ENCODE measurements at regions not wholly inside any gene's neighbourhood (a gene's known extent, or its start where the extent isn't known, plus 50 kb on each side); places are given as distances from the start of the nearest gene placed in this dataset.
A peak's percentile ranks its signal among the peaks of the same experiment; 100 is the strongest.
"Not testable (repeated sequence)": the region's sequence is repeated elsewhere in the genome, so short reads cannot be mapped to it uniquely, and the experiment has no call there.

GRCh38 chr5:37950436-37950835 is 110.6 kb upstream of the GDNF start:
- Mint-ChIP-seq H3K36me3 (ENCODE audit: insufficient read depth, unreplicated experiment) (no peaks in the 10 kb centered on the region), H3K27ac (ENCODE audit: low read depth, unreplicated experiment) (no peak overlapping the region), H3K4me1 (ENCODE audit: insufficient read depth, unreplicated experiment) (no peaks in the 10 kb centered on the region), H3K27me3 (ENCODE audit: insufficient read depth, unreplicated experiment) (no peaks in the 10 kb centered on the region), H3K4me3 (ENCODE audit: unreplicated experiment) (no peak overlapping the region), H3K9me3 (ENCODE audit: unreplicated experiment) (no peaks in the 10 kb centered on the region)
- ChIA-PET CTCF (interaction anchor here (0.5 to 1.1 kb wide), 2 partner anchors 62 to 96 kb away, joined by 4 read pairs; no protein-coding TSS in a partner anchor), POLR2A (no interaction called here)
- DNase-seq (ENCODE audit: unreplicated experiment): no peak
- intact Hi-C loops (cut with micrococcal nuclease): no loop called here
- no TSS peak for BruUV-seq (replicated peaks)
- no peak for TF ChIP-seq CTCF (IDR thresholded peaks at IDR 0.05; ENCODE audit: unreplicated experiment)

DNA sequence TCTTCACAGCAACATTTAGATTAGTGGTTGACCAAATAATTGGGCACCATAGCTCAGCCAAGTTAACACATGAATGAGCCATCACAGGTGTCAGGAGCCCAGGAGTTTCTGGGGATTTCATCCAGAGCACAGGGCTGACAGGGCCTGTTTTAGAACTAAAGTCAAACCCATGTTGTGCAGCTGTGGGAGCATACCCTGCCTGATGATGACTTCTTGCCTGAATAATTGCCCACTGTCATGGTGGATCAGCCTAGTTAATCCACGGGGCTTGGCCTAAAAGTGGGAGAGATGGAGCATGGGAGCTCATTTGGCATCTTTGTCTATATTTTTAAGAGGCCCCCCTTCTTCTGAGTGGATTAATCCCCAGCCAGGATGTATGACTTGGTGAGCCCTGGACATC is 105.6 kb upstream of the GDNF start:
- DNase-seq (ENCODE audit: unreplicated experiment): no peak
- Mint-ChIP-seq H3K9me3 (ENCODE audit: unreplicated experiment) (no peaks in the 10 kb centered on the region), H3K36me3 (ENCODE audit: insufficient read depth, unreplicated experiment) (no peaks in the 10 kb centered on the region), H3K4me3 (ENCODE audit: unreplicated experiment) (no peak overlapping the region), H3K4me1 (ENCODE audit: insufficient read depth, unreplicated experiment) (peaks cover 13% of the 10 kb centered on the region), H3K27ac (ENCODE audit: low read depth, unreplicated experiment) (no peak overlapping the region), H3K27me3 (ENCODE audit: insufficient read depth, unreplicated experiment) (no peaks in the 10 kb centered on the region)
- BruUV-seq (replicated peaks): no TSS peak
- intact Hi-C loops (cut with micrococcal nuclease): no loop called here
- TF ChIP-seq CTCF (IDR thresholded peaks at IDR 0.05; ENCODE audit: unreplicated experiment): no peak
- ChIA-PET CTCF (no interaction called here), POLR2A (interaction anchor here (0.6 to 1.0 kb wide), 3 partner anchors 8 to 37 kb away, joined by 3 to 4 read pairs (median 3); no protein-coding TSS in a partner anchor)

- POLR2A ChIA-PET; H3K36me3 Mint-ChIP-seq (ENCODE audit: insufficient read depth, unreplicated experiment); DNase-seq (ENCODE audit: unreplicated experiment); H3K27me3 Mint-ChIP-seq (ENCODE audit: insufficient read depth, unreplicated experiment); H3K9me3 Mint-ChIP-seq (ENCODE audit: unreplicated experiment); intact Hi-C loops (cut with micrococcal nuclease); H3K4me3 Mint-ChIP-seq (ENCODE audit: unreplicated experiment); BruUV-seq (replicated peaks); H3K27ac Mint-ChIP-seq (ENCODE audit: low read depth, unreplicated experiment); CTCF ChIA-PET: not testable (repeated sequence)
- H3K4me1 Mint-ChIP-seq (ENCODE audit: insufficient read depth, unreplicated experiment): peaks cover 13% of the 10 kb centered on the region
These were observed 103.3 kb upstream of the GDNF start for GRCh38 chr5:37943136-37943535.

GRCh38 chr5:37940931-37941623 is 101.2 kb upstream of the GDNF start:
- POLR2A ChIA-PET: interaction anchor here (0.6 to 2.7 kb wide), 10 partner anchors 11 to 1512 kb away, joined by 3 to 14 read pairs (median 4); no protein-coding TSS in a partner anchor
- peak overlapping the region; percentile 83 for H3K27ac Mint-ChIP-seq (ENCODE audit: low read depth, unreplicated experiment)
- peak; percentile 77 for DNase-seq (ENCODE audit: unreplicated experiment)
- no peaks in the 10 kb centered on the region for H3K36me3 Mint-ChIP-seq (ENCODE audit: insufficient read depth, unreplicated experiment)
- no TSS peak for BruUV-seq (replicated peaks)
- CTCF ChIA-PET: interaction anchor here (0.6 to 1.6 kb wide), 4 partner anchors 43 to 241 kb away, joined by 3 to 4 read pairs (median 3); no protein-coding TSS in a partner anchor
- H3K4me1 Mint-ChIP-seq (ENCODE audit: insufficient read depth, unreplicated experiment): peaks cover 13% of the 10 kb centered on the region
- TF ChIP-seq CTCF (IDR thresholded peaks at IDR 0.05; ENCODE audit: unreplicated experiment): no peak
- no peaks in the 10 kb centered on the region for H3K9me3 Mint-ChIP-seq (ENCODE audit: unreplicated experiment)
- intact Hi-C loops (cut with micrococcal nuclease): loop anchor here (1.0 kb wide), 1 partner anchor 104 kb away; no protein-coding TSS in a partner anchor
- no peak overlapping the region for H3K4me3 Mint-ChIP-seq (ENCODE audit: unreplicated experiment)
- no peaks in the 10 kb centered on the region for H3K27me3 Mint-ChIP-seq (ENCODE audit: insufficient read depth, unreplicated experiment)
